Esophagus muscularis mucosa (tissue), 4 donors: ENCODE measurements at regions not wholly inside any gene's neighbourhood (a gene's known extent, or its start where the extent isn't known, plus 50 kb on each side); places are given as distances from the start of the nearest gene placed in this dataset.

Experiments
- DNase-seq: peaks from one replicate; pipeline ENCODE4 v3.0.0-alpha.2; 2017; ENCODE audit errors: extremely low spot score
- H3K27ac ChIP-seq, 4 donors: fragments of 200-600 bp; sonication (generic); replicated peaks in 1 of 4; 1 replicate in 3 of 4; 2 replicates in 1 of 4; pipeline ENCODE4 v1.5.1; 2016 to 2019; ENCODE audit warnings: mild to moderate bottlenecking in 1 of 4
- H3K27me3 ChIP-seq, 4 donors: fragments of 200-600 bp; sonication (generic); one replicate each; pipeline versions ENCODE4 v1.5.1 to v1.6.0; 2016 to 2019
- H3K36me3 ChIP-seq, 4 donors: fragments of 200-600 bp; sonication (generic); one replicate each; pipeline ENCODE4 v1.5.1; 2016 to 2019
- H3K4me1 ChIP-seq, 4 donors: fragments of 200-600 bp; sonication (generic); one replicate each; pipeline ENCODE4 v1.5.1; 2016 to 2019
- H3K4me3 ChIP-seq, 4 donors: fragments of 200-600 bp; sonication (generic); 1 replicate in 2 of 4; 2 replicates in 2 of 4; pipeline ENCODE4 v1.5.1; 2016 to 2019; ENCODE audit warnings: mild to moderate bottlenecking in 4 of 4, moderate library complexity in 1 of 4
- H3K9me3 ChIP-seq, 4 donors: fragments of 200-600 bp; sonication (generic); 1 replicate in 3 of 4; 2 replicates in 1 of 4; pipeline ENCODE4 v1.5.1; 2016 to 2019
- CTCF ChIP-seq, 3 experiments: fragments of 200-600 bp in 2 of 3; fragments of 450-650 bp in 1 of 3; sonication (generic) in 2 of 3; IDR thresholded peaks; one replicate each; pipeline ENCODE4 v1.5.1; 2017 to 2019; ENCODE audit warnings: antibody characterized with exemption in 3 of 3, mild to moderate bottlenecking in 2 of 3, moderate library complexity in 1 of 3
- EP300 ChIP-seq: sonication (generic); formaldehyde crosslinking; IDR thresholded peaks from one replicate; pipeline ENCODE4 v1.6.1; 2017; ENCODE audit warnings: antibody characterized with exemption
- POLR2A ChIP-seq: fragments of 450-650 bp; IDR thresholded peaks from one replicate; pipeline ENCODE4 v1.6.1; 2017; ENCODE audit warnings: antibody characterized with exemption, moderate library complexity, mild to moderate bottlenecking, low read depth
- POLR2AphosphoS5 ChIP-seq, 2 donors: sonication (generic); formaldehyde crosslinking; IDR thresholded peaks; one replicate each; pipeline ENCODE4 v1.6.1; 2017; ENCODE audit warnings: antibody characterized with exemption in 2 of 2
- WGBS: methylation state at CpG from one replicate; pipeline ENCODE4 v1.1.5; 2018; 5-methylcytosine and 5-hydroxymethylcytosine counted together
- intact Hi-C: fragments of 100-400 bp; cut with DNase I; formaldehyde crosslinking; loops from one replicate; pipeline ENCODE4 v1.15.1; 2023

DNA sequence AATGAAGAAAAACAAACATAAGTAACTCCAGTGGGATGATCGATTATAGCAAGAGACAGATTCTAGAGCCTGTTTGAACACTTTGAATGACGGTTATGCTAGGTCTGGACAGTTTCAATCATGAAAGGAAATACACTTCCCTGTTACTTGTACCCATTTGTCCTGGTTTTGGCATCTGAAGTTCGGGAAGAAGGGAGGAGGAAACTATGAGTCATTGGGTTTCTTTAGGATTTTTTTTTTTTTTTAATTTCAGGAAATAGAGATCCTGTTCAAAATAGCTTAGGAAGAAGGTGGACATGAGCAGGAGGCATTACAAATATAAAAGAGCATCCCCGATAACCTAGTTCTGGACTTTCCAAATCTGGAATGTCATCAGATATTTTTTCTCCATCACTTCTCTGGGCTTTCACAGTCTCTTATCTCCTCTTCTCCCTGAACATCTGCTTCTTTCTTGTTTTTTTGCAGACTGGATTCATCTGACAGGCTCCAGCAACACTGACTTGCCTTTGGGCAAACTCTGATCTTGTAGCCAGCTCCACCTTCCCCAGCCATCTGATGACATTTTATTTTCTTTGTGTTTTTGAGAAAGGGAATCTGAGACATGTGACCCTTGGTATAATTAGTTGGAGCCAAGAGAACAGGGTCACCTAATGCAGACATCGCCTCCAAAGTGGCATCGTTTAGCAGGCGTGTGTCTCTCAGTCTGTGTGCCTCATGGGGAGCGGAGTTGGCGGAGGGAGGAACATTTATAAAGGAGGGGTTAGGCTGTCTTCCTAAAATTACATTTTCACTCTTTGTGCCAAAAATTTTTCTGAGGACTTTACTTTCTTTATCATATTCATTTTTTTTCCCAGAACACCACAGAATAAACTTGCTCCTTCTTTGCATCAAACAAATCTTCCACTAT is 195.3 kb upstream of the EPHA4 start:
- WGBS, result 69% methylated on average over 9 of the region's 9 CpGs
- H3K4me1 ChIP-seq, result no peaks in the 10 kb centered on the region

DNA sequence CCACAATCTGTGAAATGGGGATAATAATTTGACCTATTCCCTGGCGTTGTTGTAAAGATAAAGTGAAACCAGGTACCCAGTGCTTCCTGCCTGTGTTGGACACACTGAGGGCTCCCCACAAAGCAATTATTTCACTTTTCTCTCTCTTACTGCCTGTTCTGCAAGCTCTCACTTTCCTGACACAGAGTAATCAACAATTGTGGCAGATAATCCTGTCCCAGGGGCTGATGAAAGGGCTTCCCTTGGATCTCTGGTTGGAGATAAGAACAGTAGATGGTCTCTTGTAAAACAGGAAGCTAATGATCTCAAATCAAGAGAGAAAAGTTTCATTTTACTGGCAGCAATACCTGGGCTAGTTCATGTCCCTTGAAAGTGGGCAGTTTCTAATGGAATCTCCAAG is 190.4 kb upstream of the EPHA4 start:
- Histone ChIP-seq H3K27me3 (no peaks in the 10 kb centered on the region), H3K4me1 (no peaks in the 10 kb centered on the region), H3K36me3 (no peaks in the 10 kb centered on the region), H3K9me3 (no peaks in the 10 kb centered on the region), H3K4me3 (no peak overlapping the region), H3K27ac (no peak overlapping the region)
- TF ChIP-seq CTCF (IDR thresholded peaks at IDR 0.05) (no peak), POLR2A (no peak), EP300 (no peak), POLR2AphosphoS5 (IDR thresholded peaks at IDR 0.05) (no peak)
- 72% methylated on average over 1 of the region's 1 CpG for WGBS
- intact Hi-C loops, result no loop called here
- no peak for DNase-seq

More for the DNA sequence above, 195.3 kb upstream of the EPHA4 start:
- Histone ChIP-seq H3K36me3 (no peaks in the 10 kb centered on the region), H3K4me3 (no peak overlapping the region), H3K9me3 (no peaks in the 10 kb centered on the region), H3K27me3 (no peaks in the 10 kb centered on the region), H3K27ac (no peak overlapping the region)
- DNase-seq, result no peak
- intact Hi-C loops, result no loop called here
- TF ChIP-seq POLR2A (no peak), EP300 (no peak), CTCF (IDR thresholded peaks at IDR 0.05) (no peak), POLR2AphosphoS5 (IDR thresholded peaks at IDR 0.05) (no peak)

DNA sequence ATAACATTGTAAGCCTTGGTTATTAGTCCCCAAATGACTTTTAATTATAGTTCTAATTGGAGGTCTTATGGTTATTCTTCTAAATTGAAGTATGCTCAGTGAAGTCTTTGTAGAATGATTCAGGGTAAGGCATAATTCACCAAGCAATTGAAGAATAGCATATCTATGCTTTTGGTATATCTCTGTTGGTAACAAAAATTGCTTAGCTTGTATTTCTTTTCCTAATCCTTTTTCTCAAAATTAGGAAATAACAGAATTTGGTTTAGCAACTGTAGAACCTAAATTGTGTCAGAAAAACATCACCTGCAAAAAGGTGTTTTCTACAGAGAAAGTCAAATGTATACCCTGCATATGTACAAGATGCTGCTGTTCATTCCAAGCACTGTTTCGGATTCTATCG is 189.2 kb upstream of the EPHA4 start:
- Histone ChIP-seq H3K9me3 (no peaks in the 10 kb centered on the region), H3K27me3 (no peaks in the 10 kb centered on the region), H3K4me1 (no peaks in the 10 kb centered on the region), H3K27ac (no peak overlapping the region), H3K4me3 (no peak overlapping the region), H3K36me3 (no peaks in the 10 kb centered on the region)
- no peak for DNase-seq
- intact Hi-C loops, result no loop called here
- WGBS, result 88% methylated on average over 2 of the region's 2 CpGs
- TF ChIP-seq EP300 (no peak), POLR2AphosphoS5 (IDR thresholded peaks at IDR 0.05) (no peak), POLR2A (no peak), CTCF (IDR thresholded peaks at IDR 0.05) (no peak)

DNA sequence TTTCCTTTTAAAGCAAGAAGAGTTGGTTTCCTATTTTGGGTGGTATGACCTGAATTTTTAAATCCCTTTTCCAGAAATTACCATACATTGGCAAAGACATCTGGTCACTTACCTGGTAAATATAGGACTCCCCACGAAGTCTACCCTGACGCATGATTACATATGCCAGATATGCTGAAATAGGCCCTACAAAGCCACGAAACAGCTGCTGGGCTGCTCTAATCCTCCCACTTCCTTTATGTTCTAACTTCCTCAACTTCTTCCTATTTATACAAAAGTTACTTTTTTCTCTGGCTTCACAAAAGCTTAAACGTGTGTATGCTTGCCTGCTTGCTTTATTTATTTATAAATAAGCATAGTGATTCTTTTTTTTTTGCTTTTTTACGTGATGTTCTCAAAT is 186.0 kb upstream of the EPHA4 start:
- Histone ChIP-seq H3K4me3 (no peak overlapping the region), H3K36me3 (no peaks in the 10 kb centered on the region), H3K27me3 (no peaks in the 10 kb centered on the region), H3K4me1 (no peaks in the 10 kb centered on the region), H3K27ac (no peak overlapping the region), H3K9me3 (no peaks in the 10 kb centered on the region)
- intact Hi-C loops, result no loop called here
- 57% methylated on average over 5 of the region's 5 CpGs for WGBS
- TF ChIP-seq EP300, result no peak
- TF ChIP-seq POLR2A, result no peak
- TF ChIP-seq CTCF (IDR thresholded peaks at IDR 0.05), result no peak
- no peak for TF ChIP-seq POLR2AphosphoS5 (IDR thresholded peaks at IDR 0.05)
- DNase-seq, result no peak
